ENCODE measurements at regions not wholly inside any gene's neighbourhood (a gene's known extent, or its start where the extent isn't known, plus 50 kb on each side); places are given as distances from the start of the nearest gene placed in this dataset.

GRCh38 chr2:133951209-133951608 is 302.7 kb upstream of the MGAT5 start:
- Histone ChIP-seq H3K4me3 (replicated peaks in 1 of 4; ENCODE audit: control extremely low read depth in 1 of 4, insufficient read depth in 1 of 4, low read depth in 3 of 4, low read length in 4 of 4) (no peak overlapping the region), H3K9ac (ENCODE audit: insufficient read depth, low read length) (no peak overlapping the region), H3K36me3 (ENCODE audit: control insufficient read depth, insufficient read depth, low read length) (no peaks in the 10 kb centered on the region), H3K9me3 (ENCODE audit: control insufficient read depth, insufficient read depth, low read depth, low read length) (no peaks in the 10 kb centered on the region), H4K20me1 (ENCODE audit: control insufficient read depth, extremely low read depth, insufficient read depth, low read length) (no peaks in the 10 kb centered on the region), H2AFZ (ENCODE audit: low read length) (no peak overlapping the region), H3K4me1 (ENCODE audit: control insufficient read depth, extremely low read depth, insufficient read depth, low read length) (no peaks in the 10 kb centered on the region), H3K4me2 (ENCODE audit: extremely low read depth, insufficient read depth, low read length) (no peak overlapping the region), H3K27me3 (ENCODE audit: control insufficient read depth, insufficient read depth, low read length) (peaks cover 3% of the 10 kb centered on the region), H3K27ac (ENCODE audit: insufficient read depth, low read length) (no peak overlapping the region), H3K79me2 (ENCODE audit: control insufficient read depth, insufficient read depth, low read length) (no peaks in the 10 kb centered on the region)
- no peak for TF ChIP-seq EZH2 (IDR thresholded peaks at IDR 0.05; ENCODE audit: low read length, missing control alignments)
- TF ChIP-seq CTCF (conservative IDR thresholded peaks at IDR 0.05 in 1 of 2, IDR thresholded peaks at IDR 0.05 in 1 of 2; ENCODE audit: low read depth in 1 of 2, low read length in 2 of 2), result no peak
- DNase-seq (ENCODE audit: low read depth in 2 of 2), result no peak

- H3K36me3 ChIP-seq (ENCODE audit: control insufficient read depth, insufficient read depth, low read length), result no peaks in the 10 kb centered on the region
- H3K4me1 ChIP-seq (ENCODE audit: control insufficient read depth, extremely low read depth, insufficient read depth, low read length), result no peaks in the 10 kb centered on the region
- H3K4me3 ChIP-seq (replicated peaks in 1 of 4; ENCODE audit: control extremely low read depth in 1 of 4, insufficient read depth in 1 of 4, low read depth in 3 of 4, low read length in 4 of 4), result no peak overlapping the region
- no peak overlapping the region for H2AFZ ChIP-seq (ENCODE audit: low read length)
- no peaks in the 10 kb centered on the region for H3K79me2 ChIP-seq (ENCODE audit: control insufficient read depth, insufficient read depth, low read length)
- no peak overlapping the region for H3K9ac ChIP-seq (ENCODE audit: insufficient read depth, low read length)
- no peaks in the 10 kb centered on the region for H3K9me3 ChIP-seq (ENCODE audit: control insufficient read depth, insufficient read depth, low read depth, low read length)
- DNase-seq (ENCODE audit: low read depth in 2 of 2), result no peak
- TF ChIP-seq EZH2 (IDR thresholded peaks at IDR 0.05; ENCODE audit: low read length, missing control alignments), result no peak
- no peak for TF ChIP-seq CTCF (conservative IDR thresholded peaks at IDR 0.05 in 1 of 2, IDR thresholded peaks at IDR 0.05 in 1 of 2; ENCODE audit: low read depth in 1 of 2, low read length in 2 of 2)
- H3K27ac ChIP-seq (ENCODE audit: insufficient read depth, low read length), result no peak overlapping the region
- no peak overlapping the region for H3K4me2 ChIP-seq (ENCODE audit: extremely low read depth, insufficient read depth, low read length)
- no peaks in the 10 kb centered on the region for H4K20me1 ChIP-seq (ENCODE audit: control insufficient read depth, extremely low read depth, insufficient read depth, low read length)
- H3K27me3 ChIP-seq (ENCODE audit: control insufficient read depth, insufficient read depth, low read length), result peaks cover 3% of the 10 kb centered on the region
These were observed 301.5 kb upstream of the MGAT5 start for GRCh38 chr2:133952420-133952819.

- Histone ChIP-seq H3K4me3 (replicated peaks in 1 of 4; ENCODE audit: control extremely low read depth in 1 of 4, insufficient read depth in 1 of 4, low read depth in 3 of 4, low read length in 4 of 4) (no peak overlapping the region), H3K36me3 (ENCODE audit: control insufficient read depth, insufficient read depth, low read length) (no peaks in the 10 kb centered on the region), H3K9me3 (ENCODE audit: control insufficient read depth, insufficient read depth, low read depth, low read length) (no peaks in the 10 kb centered on the region), H2AFZ (ENCODE audit: low read length) (no peak overlapping the region), H4K20me1 (ENCODE audit: control insufficient read depth, extremely low read depth, insufficient read depth, low read length) (no peaks in the 10 kb centered on the region), H3K9ac (ENCODE audit: insufficient read depth, low read length) (no peak overlapping the region), H3K4me1 (ENCODE audit: control insufficient read depth, extremely low read depth, insufficient read depth, low read length) (no peaks in the 10 kb centered on the region), H3K27me3 (ENCODE audit: control insufficient read depth, insufficient read depth, low read length) (peaks cover 3% of the 10 kb centered on the region), H3K27ac (ENCODE audit: insufficient read depth, low read length) (no peak overlapping the region), H3K4me2 (ENCODE audit: extremely low read depth, insufficient read depth, low read length) (no peak overlapping the region), H3K79me2 (ENCODE audit: control insufficient read depth, insufficient read depth, low read length) (no peaks in the 10 kb centered on the region)
- DNase-seq (ENCODE audit: low read depth in 2 of 2), result no peak
- no peak for TF ChIP-seq CTCF (conservative IDR thresholded peaks at IDR 0.05 in 1 of 2, IDR thresholded peaks at IDR 0.05 in 1 of 2; ENCODE audit: low read depth in 1 of 2, low read length in 2 of 2)
- TF ChIP-seq EZH2 (IDR thresholded peaks at IDR 0.05; ENCODE audit: low read length, missing control alignments), result no peak
These were observed 301.0 kb upstream of the MGAT5 start for GRCh38 chr2:133952896-133953295.
